OCI-LY3 (cell line): ENCODE measurements at regions not wholly inside any gene's neighbourhood (a gene's known extent, or its start where the extent isn't known, plus 50 kb on each side); places are given as distances from the start of the nearest gene placed in this dataset.

Experiments
- H2AFZ ChIP-seq: fragments of 200-600, 300-600 bp; shearing (Covaris generic); 2 replicates; pipeline ENCODE4 v1.6.0; 2014; ENCODE audit warnings: antibody characterized with exemption, low read depth, low read length
- H3K27ac ChIP-seq: fragments of 200-600, 300-600 bp; sonication (generic); 2 replicates; pipeline ENCODE4 v1.5.1; 2014; ENCODE audit warnings: mild to moderate bottlenecking, low read length, moderate library complexity, mixed read lengths
- H3K27me3 ChIP-seq: fragments of 200-600, 300-600 bp; sonication (generic); 2 replicates; pipeline ENCODE4 v1.6.1; 2014; ENCODE audit warnings: low read depth, low read length, mixed read lengths
- H3K36me3 ChIP-seq: fragments of 200-600, 300-600 bp; sonication (generic); replicated peaks from 2 replicates; pipeline ENCODE3; 2014; ENCODE audit warnings: low read depth, low read length, mixed read lengths
- H3K4me1 ChIP-seq: fragments of 300-600, 200-600 bp; sonication (generic); 2 replicates; pipeline ENCODE4 v1.6.1; 2014; ENCODE audit warnings: low read length, mixed read lengths
- H3K4me2 ChIP-seq: fragments of 200-600, 300-600 bp; sonication (generic); 2 replicates; pipeline ENCODE4 v1.6.1; 2014; ENCODE audit warnings: low read length, mixed read lengths
- H3K4me3 ChIP-seq: fragments of 300-600, 200-600 bp; sonication (generic); 2 replicates; pipeline ENCODE4 v1.5.1; 2014; ENCODE audit warnings: antibody characterized with exemption, mild to moderate bottlenecking, low read length, moderate library complexity
- H3K79me2 ChIP-seq: fragments of 300-600, 200-600 bp; shearing (Covaris generic); 2 replicates; pipeline ENCODE4 v1.6.1; 2014; ENCODE audit warnings: mild to moderate bottlenecking, low read length, mixed read lengths
- H3K9ac ChIP-seq: fragments of 300-600, 200-600 bp; shearing (Covaris generic); 2 replicates; pipeline ENCODE4 v1.6.0; 2014; ENCODE audit warnings: mild to moderate bottlenecking, low read length, moderate library complexity
- H3K9me3 ChIP-seq: fragments of 200-600, 300-600 bp; shearing (Covaris generic); 2 replicates; pipeline ENCODE4 v1.6.1; 2014; ENCODE audit warnings: low read length, mixed read lengths; ENCODE audit not compliant: insufficient read depth
- H4K20me1 ChIP-seq: fragments of 200-600, 300-600 bp; sonication (generic); 2 replicates; pipeline ENCODE4 v1.6.1; 2016; ENCODE audit warnings: low read length, mixed read lengths; ENCODE audit not compliant: insufficient read depth
- CTCF ChIP-seq: fragments of 200-600, 300-600 bp; sonication (generic); IDR thresholded peaks from 2 replicates; pipeline ENCODE4 v1.5.1; 2014; ENCODE audit warnings: antibody characterized with exemption, low read length, low read depth
- EZH2phosphoT487 ChIP-seq: fragments of 200-600 bp; shearing (Covaris generic); IDR thresholded peaks from 2 replicates; pipeline ENCODE4 v1.6.1; 2018; ENCODE audit warnings: antibody characterized with exemption, mixed run types, low read depth

- Histone ChIP-seq H3K4me2 (no peak overlapping the region), H3K36me3 (no peaks in the 10 kb centered on the region), H3K79me2 (no peaks in the 10 kb centered on the region), H3K4me1 (no peaks in the 10 kb centered on the region), H4K20me1 (no peaks in the 10 kb centered on the region), H3K9ac (no peak overlapping the region), H3K9me3 (no peaks in the 10 kb centered on the region), H3K27ac (no peak overlapping the region), H2AFZ (no peak overlapping the region), H3K4me3 (no peak overlapping the region), H3K27me3 (no peaks in the 10 kb centered on the region)
- TF ChIP-seq EZH2phosphoT487 = no peak
- TF ChIP-seq CTCF = no peak
Observed at GRCh38 chr5:128703322-128703721, 165.3 kb upstream of the FBN2 start.

- Histone ChIP-seq H3K4me1 (no peaks in the 10 kb centered on the region), H3K4me3 (no peak overlapping the region), H2AFZ (no peak overlapping the region), H3K27ac (no peak overlapping the region), H3K79me2 (no peaks in the 10 kb centered on the region), H3K9me3 (no peaks in the 10 kb centered on the region), H3K27me3 (no peaks in the 10 kb centered on the region), H3K4me2 (no peak overlapping the region), H3K36me3 (no peaks in the 10 kb centered on the region), H3K9ac (no peak overlapping the region), H4K20me1 (no peaks in the 10 kb centered on the region)
- TF ChIP-seq CTCF (no peak), EZH2phosphoT487 (no peak)
Observed at GRCh38 chr5:128706269-128706668, 168.2 kb upstream of the FBN2 start.

- TF ChIP-seq EZH2phosphoT487 (no peak), CTCF (no peak)
- no peaks in the 10 kb centered on the region for H3K4me1 ChIP-seq
- no peaks in the 10 kb centered on the region for H3K36me3 ChIP-seq
- no peak overlapping the region for H3K4me2 ChIP-seq
- no peaks in the 10 kb centered on the region for H3K27me3 ChIP-seq
- no peaks in the 10 kb centered on the region for H3K79me2 ChIP-seq
- no peak overlapping the region for H3K4me3 ChIP-seq
- H3K9me3 ChIP-seq = no peaks in the 10 kb centered on the region
- H3K27ac ChIP-seq = no peak overlapping the region
- no peak overlapping the region for H2AFZ ChIP-seq
- no peak overlapping the region for H3K9ac ChIP-seq
- no peaks in the 10 kb centered on the region for H4K20me1 ChIP-seq
Observed at GRCh38 chr5:128708841-128709240, 170.8 kb upstream of the FBN2 start.

- Histone ChIP-seq H3K27ac (no peak overlapping the region), H3K79me2 (no peaks in the 10 kb centered on the region), H3K4me3 (no peak overlapping the region), H3K9ac (no peak overlapping the region), H3K9me3 (no peaks in the 10 kb centered on the region), H3K36me3 (no peaks in the 10 kb centered on the region), H2AFZ (no peak overlapping the region), H3K4me1 (no peaks in the 10 kb centered on the region), H3K27me3 (no peaks in the 10 kb centered on the region), H3K4me2 (no peak overlapping the region), H4K20me1 (no peaks in the 10 kb centered on the region)
- TF ChIP-seq EZH2phosphoT487 (no peak), CTCF (no peak)
Observed at GRCh38 chr5:128711216-128711615, 173.2 kb upstream of the FBN2 start.
